ENCODE measurements at regions not wholly inside any gene's neighbourhood (a gene's known extent, or its start where the extent isn't known, plus 50 kb on each side); places are given as distances from the start of the nearest gene placed in this dataset.

DNA sequence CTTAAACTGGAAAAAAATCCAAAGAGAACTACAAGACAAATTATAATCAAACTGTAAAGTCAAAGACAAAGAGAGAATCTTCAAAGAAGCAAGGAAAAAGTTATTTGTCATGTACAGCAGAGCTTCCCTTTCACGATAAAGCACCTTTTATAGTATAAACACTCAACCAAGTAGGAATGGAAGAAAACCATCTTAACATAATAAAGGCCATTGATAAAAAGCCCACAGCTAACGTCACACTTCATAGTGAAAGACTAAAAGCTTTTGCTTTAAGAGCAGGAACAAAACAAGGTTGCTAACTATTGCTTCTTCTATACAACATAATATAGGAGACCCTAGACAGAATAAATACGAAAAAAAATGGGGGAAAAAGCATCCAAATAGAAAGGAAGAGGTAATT, 595.7 kb upstream of the POU3F4 start:
- POLR2A ChIA-PET, result no interaction called here
- Histone ChIP-seq H3K27me3 (ENCODE audit: control insufficient read depth, insufficient read depth, low read length) (no peaks in the 10 kb centered on the region), H3K4me3 (ENCODE audit: low read depth, low read length) (no peak overlapping the region), H3K9me3 (ENCODE audit: control insufficient read depth, insufficient read depth, low read length) (no peaks in the 10 kb centered on the region), H3K27ac (ENCODE audit: low read depth, low read length) (no peak overlapping the region)
- TF ChIP-seq, protein P1, sequence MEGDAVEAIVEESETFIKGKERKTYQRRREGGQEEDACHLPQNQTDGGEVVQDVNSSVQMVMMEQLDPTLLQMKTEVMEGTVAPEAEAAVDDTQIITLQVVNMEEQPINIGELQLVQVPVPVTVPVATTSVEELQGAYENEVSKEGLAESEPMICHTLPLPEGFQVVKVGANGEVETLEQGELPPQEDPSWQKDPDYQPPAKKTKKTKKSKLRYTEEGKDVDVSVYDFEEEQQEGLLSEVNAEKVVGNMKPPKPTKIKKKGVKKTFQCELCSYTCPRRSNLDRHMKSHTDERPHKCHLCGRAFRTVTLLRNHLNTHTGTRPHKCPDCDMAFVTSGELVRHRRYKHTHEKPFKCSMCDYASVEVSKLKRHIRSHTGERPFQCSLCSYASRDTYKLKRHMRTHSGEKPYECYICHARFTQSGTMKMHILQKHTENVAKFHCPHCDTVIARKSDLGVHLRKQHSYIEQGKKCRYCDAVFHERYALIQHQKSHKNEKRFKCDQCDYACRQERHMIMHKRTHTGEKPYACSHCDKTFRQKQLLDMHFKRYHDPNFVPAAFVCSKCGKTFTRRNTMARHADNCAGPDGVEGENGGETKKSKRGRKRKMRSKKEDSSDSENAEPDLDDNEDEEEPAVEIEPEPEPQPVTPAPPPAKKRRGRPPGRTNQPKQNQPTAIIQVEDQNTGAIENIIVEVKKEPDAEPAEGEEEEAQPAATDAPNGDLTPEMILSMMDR (IDR thresholded peaks at IDR 0.05; ENCODE audit: low read depth, low read length), result no peak
- DNase-seq (ENCODE audit: low read depth, low spot score), result no peak
- CTCF ChIA-PET, result no interaction called here

DNA sequence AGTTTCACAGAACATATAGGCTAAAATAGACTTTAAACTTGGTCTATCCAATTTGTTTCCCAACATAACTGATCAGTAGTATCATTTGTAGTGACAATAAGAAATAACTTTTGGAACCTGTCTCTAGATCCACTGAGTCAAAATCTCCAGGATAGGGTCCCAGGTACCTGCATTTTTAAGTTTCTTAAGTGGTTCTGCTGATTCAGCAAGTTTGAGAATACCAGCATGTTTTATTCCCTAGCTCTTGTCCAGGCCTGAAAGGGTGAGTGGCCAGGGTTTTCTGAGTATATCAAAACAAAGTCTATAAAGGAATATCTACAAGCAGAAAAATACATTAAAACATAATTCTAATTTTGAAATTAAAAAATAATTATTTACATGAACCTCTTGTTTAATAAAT, 573.1 kb upstream of the POU3F4 start:
- TF ChIP-seq, protein P1 (IDR thresholded peaks at IDR 0.05; ENCODE audit: low read depth, low read length), result no peak
- Histone ChIP-seq H3K4me3 (ENCODE audit: low read depth, low read length) (no peak overlapping the region), H3K27ac (ENCODE audit: low read depth, low read length) (no peak overlapping the region), H3K9me3 (ENCODE audit: control insufficient read depth, insufficient read depth, low read length) (peaks cover 7% of the 10 kb centered on the region; the same call in 1 of the 2 replicates), H3K27me3 (ENCODE audit: control insufficient read depth, insufficient read depth, low read length) (no peaks in the 10 kb centered on the region)
- CTCF ChIA-PET, result no interaction called here
- POLR2A ChIA-PET, result no interaction called here
- no peak for DNase-seq (ENCODE audit: low read depth, low spot score)

DNA sequence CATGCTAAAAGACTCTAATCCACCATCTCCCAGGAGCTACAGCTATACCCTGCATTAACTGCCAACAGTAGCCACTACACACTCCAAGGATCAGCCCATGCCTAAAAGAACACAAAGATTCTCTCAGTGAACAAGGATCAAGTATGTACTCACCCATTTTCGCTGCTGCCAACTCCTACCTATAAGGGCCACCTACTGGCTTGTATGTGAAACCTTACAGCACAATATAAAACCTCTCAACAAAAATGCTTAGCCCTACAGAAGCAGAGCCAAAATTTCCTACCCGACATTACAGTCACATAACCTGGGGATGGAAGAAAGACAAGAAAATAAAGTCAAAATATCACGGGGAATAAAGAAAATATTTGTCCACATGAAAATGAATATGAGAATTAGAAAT, 562.8 kb upstream of the POU3F4 start:
- no peak overlapping the region for H3K27ac ChIP-seq (ENCODE audit: low read depth, low read length)
- ChIA-PET CTCF (no interaction called here), POLR2A (no interaction called here)
- H3K4me3 ChIP-seq (ENCODE audit: low read depth, low read length), result no peak overlapping the region
- DNase-seq (ENCODE audit: low read depth, low spot score), result no peak
- TF ChIP-seq, protein P1 (IDR thresholded peaks at IDR 0.05; ENCODE audit: low read depth, low read length), result no peak
- no peaks in the 10 kb centered on the region for H3K9me3 ChIP-seq (ENCODE audit: control insufficient read depth, insufficient read depth, low read length)
- H3K27me3 ChIP-seq (ENCODE audit: control insufficient read depth, insufficient read depth, low read length), result no peaks in the 10 kb centered on the region

DNA sequence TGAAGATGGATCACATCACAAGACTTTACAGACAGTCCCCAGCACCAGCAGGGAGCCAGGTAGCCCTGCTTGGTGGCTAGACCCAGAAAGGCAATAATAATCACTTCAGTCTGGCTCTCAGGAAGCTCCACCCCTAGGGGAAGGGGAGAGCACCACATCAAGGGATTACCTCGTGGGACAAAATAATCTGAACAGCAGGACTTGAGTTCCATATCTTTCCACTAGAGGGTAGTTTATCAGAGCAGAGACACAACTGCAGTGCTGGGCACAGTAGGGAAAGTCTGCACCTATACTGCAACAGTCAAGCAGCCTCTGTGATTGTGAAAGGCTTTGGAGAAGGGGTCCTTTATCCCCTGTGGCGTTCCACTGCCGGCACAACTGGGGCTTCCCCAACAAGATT, 547.0 kb upstream of the POU3F4 start:
- POLR2A ChIA-PET, result no interaction called here
- DNase-seq (ENCODE audit: low read depth, low spot score), result no peak
- peaks cover 3% of the 10 kb centered on the region; the same call in 1 of the 2 replicates for H3K9me3 ChIP-seq (ENCODE audit: control insufficient read depth, insufficient read depth, low read length)
- H3K27me3 ChIP-seq (ENCODE audit: control insufficient read depth, insufficient read depth, low read length), result no peaks in the 10 kb centered on the region
- TF ChIP-seq, protein P1 (IDR thresholded peaks at IDR 0.05; ENCODE audit: low read depth, low read length), result no peak
- CTCF ChIA-PET, result no interaction called here
- no peak overlapping the region for H3K4me3 ChIP-seq (ENCODE audit: low read depth, low read length)
- H3K27ac ChIP-seq (ENCODE audit: low read depth, low read length), result no peak overlapping the region

DNA sequence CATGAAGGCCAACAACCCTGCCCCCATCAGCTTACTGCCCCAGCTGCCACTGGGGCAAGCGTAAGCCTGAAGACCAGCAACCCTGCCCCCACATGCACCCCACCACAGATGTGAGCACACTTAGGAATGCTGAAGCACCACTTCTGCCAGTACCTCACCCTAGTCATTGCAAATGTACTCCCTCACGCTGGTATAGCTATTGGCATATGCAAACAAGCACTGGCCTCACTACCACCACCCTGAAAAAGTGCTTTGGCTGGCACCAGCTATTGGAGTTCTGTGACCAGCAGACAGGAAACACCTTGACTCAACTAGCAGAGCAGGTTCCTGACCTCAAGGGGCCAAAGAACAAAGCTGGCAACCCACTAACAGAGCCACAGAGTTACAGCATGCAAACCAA, 534.4 kb upstream of the POU3F4 start:
- TF ChIP-seq, protein P1 (IDR thresholded peaks at IDR 0.05; ENCODE audit: low read depth, low read length), result no peak
- CTCF ChIA-PET, result no interaction called here
- no peak for DNase-seq (ENCODE audit: low read depth, low spot score)
- Histone ChIP-seq H3K4me3 (ENCODE audit: low read depth, low read length) (no peak overlapping the region), H3K27ac (ENCODE audit: low read depth, low read length) (no peak overlapping the region), H3K9me3 (ENCODE audit: control insufficient read depth, insufficient read depth, low read length) (no peaks in the 10 kb centered on the region), H3K27me3 (ENCODE audit: control insufficient read depth, insufficient read depth, low read length) (no peaks in the 10 kb centered on the region)
- POLR2A ChIA-PET, result no interaction called here

All from AG04450 (cell line).